ENCODE measurements at regions not wholly inside any gene's neighbourhood (a gene's known extent, or its start where the extent isn't known, plus 50 kb on each side); places are given as distances from the start of the nearest gene placed in this dataset.

GRCh38 chr2:175817221-175817620 is 184.8 kb downstream of the LNPK start:
- POLR2A ChIA-PET, result no interaction called here
- peaks cover 0 to 9% (median 0%) of the 10 kb centered on the region in 5 experiments for H3K9me3 ChIP-seq (ENCODE audit: control extremely low read depth in 1 of 5, control insufficient read depth in 4 of 5, insufficient read depth in 2 of 5, low read depth in 1 of 5, low read length in 4 of 5)
- CTCF ChIA-PET, result no interaction called here
- H3K27ac ChIP-seq (ENCODE audit: insufficient read depth in 1 of 2, low read depth in 1 of 2, low read length in 2 of 2, poor library complexity in 1 of 2, severe bottlenecking in 2 of 2), result no peak overlapping the region
- WGBS (ENCODE audit: insufficient coverage), result 100% methylated on average over 1 of the region's 2 CpGs
- H3K27me3 ChIP-seq (replicated peaks in 2 of 5; ENCODE audit: control insufficient read depth in 4 of 5, insufficient read depth in 5 of 5, low read length in 4 of 5), result peaks cover 0 to 6% (median 0%) of the 10 kb centered on the region in 5 experiments
- no peaks in the 10 kb centered on the region for H3K36me3 ChIP-seq (ENCODE audit: control insufficient read depth in 4 of 4, insufficient read depth in 4 of 4, low read length in 3 of 4)
- no peaks in the 10 kb centered on the region for H3K4me1 ChIP-seq (ENCODE audit: control extremely low read depth in 1 of 4, control insufficient read depth in 4 of 4, insufficient read depth in 4 of 4, low read length in 3 of 4)
- no peak for DNase-seq
- no peak overlapping the region for H3K4me3 ChIP-seq (ENCODE audit: control insufficient read depth in 1 of 7, extremely low read depth in 1 of 7, insufficient read depth in 4 of 7, low read depth in 2 of 7, low read length in 6 of 7)

GRCh38 chr2:175815537-175815936 is 186.5 kb downstream of the LNPK start:
- CTCF ChIA-PET, result no interaction called here
- no peaks in the 10 kb centered on the region for H3K36me3 ChIP-seq (ENCODE audit: control insufficient read depth in 4 of 4, insufficient read depth in 4 of 4, low read length in 3 of 4)
- H3K27me3 ChIP-seq (replicated peaks in 2 of 5; ENCODE audit: control insufficient read depth in 4 of 5, insufficient read depth in 5 of 5, low read length in 4 of 5), result peaks cover 0 to 4% (median 0%) of the 10 kb centered on the region in 5 experiments
- H3K4me1 ChIP-seq (ENCODE audit: control extremely low read depth in 1 of 4, control insufficient read depth in 4 of 4, insufficient read depth in 4 of 4, low read length in 3 of 4), result no peaks in the 10 kb centered on the region
- POLR2A ChIA-PET, result no interaction called here
- H3K27ac ChIP-seq (ENCODE audit: insufficient read depth in 1 of 2, low read depth in 1 of 2, low read length in 2 of 2, poor library complexity in 1 of 2, severe bottlenecking in 2 of 2), result no peak overlapping the region
- no peak overlapping the region for H3K4me3 ChIP-seq (ENCODE audit: control insufficient read depth in 1 of 7, extremely low read depth in 1 of 7, insufficient read depth in 4 of 7, low read depth in 2 of 7, low read length in 6 of 7)
- no peak for DNase-seq
- WGBS (ENCODE audit: insufficient coverage), result no CpG with 5 or more reads among the region's 1 CpG
- peaks cover 0 to 9% (median 0%) of the 10 kb centered on the region in 5 experiments for H3K9me3 ChIP-seq (ENCODE audit: control extremely low read depth in 1 of 5, control insufficient read depth in 4 of 5, insufficient read depth in 2 of 5, low read depth in 1 of 5, low read length in 4 of 5)

- Histone ChIP-seq H3K9me3 (ENCODE audit: control extremely low read depth in 1 of 5, control insufficient read depth in 4 of 5, insufficient read depth in 2 of 5, low read depth in 1 of 5, low read length in 4 of 5) (peaks cover 0 to 9% (median 0%) of the 10 kb centered on the region in 5 experiments), H3K27ac (ENCODE audit: insufficient read depth in 1 of 2, low read depth in 1 of 2, low read length in 2 of 2, poor library complexity in 1 of 2, severe bottlenecking in 2 of 2) (no peak overlapping the region), H3K4me3 (ENCODE audit: control insufficient read depth in 1 of 7, extremely low read depth in 1 of 7, insufficient read depth in 4 of 7, low read depth in 2 of 7, low read length in 6 of 7) (no peak overlapping the region), H3K27me3 (replicated peaks in 2 of 5; ENCODE audit: control insufficient read depth in 4 of 5, insufficient read depth in 5 of 5, low read length in 4 of 5) (peaks cover 0 to 2% (median 0%) of the 10 kb centered on the region in 5 experiments), H3K4me1 (ENCODE audit: control extremely low read depth in 1 of 4, control insufficient read depth in 4 of 4, insufficient read depth in 4 of 4, low read length in 3 of 4) (no peaks in the 10 kb centered on the region), H3K36me3 (ENCODE audit: control insufficient read depth in 4 of 4, insufficient read depth in 4 of 4, low read length in 3 of 4) (no peaks in the 10 kb centered on the region)
- WGBS (ENCODE audit: insufficient coverage), result 91% methylated on average over 2 of the region's 2 CpGs
- POLR2A ChIA-PET, result no interaction called here
- no peak for DNase-seq
- CTCF ChIA-PET, result no interaction called here
Observed at GRCh38 chr2:175811971-175812370, 190.1 kb downstream of the LNPK start.

GRCh38 chr2:175808858-175809257 is 193.2 kb downstream of the LNPK start:
- CTCF ChIA-PET, result no interaction called here

GRCh38 chr2:175808078-175808477 is 194.0 kb downstream of the LNPK start:
- ChIA-PET CTCF (no interaction called here), POLR2A (interaction anchor here (0.7 kb wide), 1 partner anchor 29 kb away, joined by 6 read pairs; no protein-coding TSS in a partner anchor)
- Histone ChIP-seq H3K9me3 (ENCODE audit: control extremely low read depth in 1 of 5, control insufficient read depth in 4 of 5, insufficient read depth in 2 of 5, low read depth in 1 of 5, low read length in 4 of 5) (no peaks in the 10 kb centered on the region), H3K27ac (ENCODE audit: insufficient read depth in 1 of 2, low read depth in 1 of 2, low read length in 2 of 2, poor library complexity in 1 of 2, severe bottlenecking in 2 of 2) (no peak overlapping the region), H3K27me3 (replicated peaks in 2 of 5; ENCODE audit: control insufficient read depth in 4 of 5, insufficient read depth in 5 of 5, low read length in 4 of 5) (peaks cover 0 to 7% (median 0%) of the 10 kb centered on the region in 5 experiments), H3K36me3 (ENCODE audit: control insufficient read depth in 4 of 4, insufficient read depth in 4 of 4, low read length in 3 of 4) (no peaks in the 10 kb centered on the region), H3K4me1 (ENCODE audit: control extremely low read depth in 1 of 4, control insufficient read depth in 4 of 4, insufficient read depth in 4 of 4, low read length in 3 of 4) (no peaks in the 10 kb centered on the region), H3K4me3 (ENCODE audit: control insufficient read depth in 1 of 7, extremely low read depth in 1 of 7, insufficient read depth in 4 of 7, low read depth in 2 of 7, low read length in 6 of 7) (no peak overlapping the region)
- WGBS (ENCODE audit: insufficient coverage), result 100% methylated on average over 1 of the region's 1 CpG
- DNase-seq, result no peak

More at GRCh38 chr2:175808858-175809257, 193.2 kb downstream of the LNPK start:
- Histone ChIP-seq H3K36me3 (ENCODE audit: control insufficient read depth in 4 of 4, insufficient read depth in 4 of 4, low read length in 3 of 4) (no peaks in the 10 kb centered on the region), H3K4me3 (ENCODE audit: control insufficient read depth in 1 of 7, extremely low read depth in 1 of 7, insufficient read depth in 4 of 7, low read depth in 2 of 7, low read length in 6 of 7) (no peak overlapping the region), H3K27ac (ENCODE audit: insufficient read depth in 1 of 2, low read depth in 1 of 2, low read length in 2 of 2, poor library complexity in 1 of 2, severe bottlenecking in 2 of 2) (no peak overlapping the region), H3K4me1 (ENCODE audit: control extremely low read depth in 1 of 4, control insufficient read depth in 4 of 4, insufficient read depth in 4 of 4, low read length in 3 of 4) (no peaks in the 10 kb centered on the region), H3K27me3 (replicated peaks in 2 of 5; ENCODE audit: control insufficient read depth in 4 of 5, insufficient read depth in 5 of 5, low read length in 4 of 5) (peaks cover 0 to 7% (median 0%) of the 10 kb centered on the region in 5 experiments), H3K9me3 (ENCODE audit: control extremely low read depth in 1 of 5, control insufficient read depth in 4 of 5, insufficient read depth in 2 of 5, low read depth in 1 of 5, low read length in 4 of 5) (no peaks in the 10 kb centered on the region)
- POLR2A ChIA-PET, result no interaction called here
- WGBS (ENCODE audit: insufficient coverage), result 89% methylated on average over 1 of the region's 1 CpG
- no peak for DNase-seq

- no peaks in the 10 kb centered on the region for H3K9me3 ChIP-seq (ENCODE audit: control extremely low read depth in 1 of 5, control insufficient read depth in 4 of 5, insufficient read depth in 2 of 5, low read depth in 1 of 5, low read length in 4 of 5)
- H3K4me3 ChIP-seq (ENCODE audit: control insufficient read depth in 1 of 7, extremely low read depth in 1 of 7, insufficient read depth in 4 of 7, low read depth in 2 of 7, low read length in 6 of 7), result no peak overlapping the region
- no peak overlapping the region for H3K27ac ChIP-seq (ENCODE audit: insufficient read depth in 1 of 2, low read depth in 1 of 2, low read length in 2 of 2, poor library complexity in 1 of 2, severe bottlenecking in 2 of 2)
- H3K27me3 ChIP-seq (replicated peaks in 2 of 5; ENCODE audit: control insufficient read depth in 4 of 5, insufficient read depth in 5 of 5, low read length in 4 of 5), result peaks cover 0 to 10% (median 0%) of the 10 kb centered on the region in 5 experiments
- no peaks in the 10 kb centered on the region for H3K4me1 ChIP-seq (ENCODE audit: control extremely low read depth in 1 of 4, control insufficient read depth in 4 of 4, insufficient read depth in 4 of 4, low read length in 3 of 4)
- POLR2A ChIA-PET, result no interaction called here
- no peaks in the 10 kb centered on the region for H3K36me3 ChIP-seq (ENCODE audit: control insufficient read depth in 4 of 4, insufficient read depth in 4 of 4, low read length in 3 of 4)
- CTCF ChIA-PET, result no interaction called here
- 98% methylated on average over 5 of the region's 5 CpGs for WGBS (ENCODE audit: insufficient coverage)
- no peak for DNase-seq
Observed at GRCh38 chr2:175807031-175807873, 194.8 kb downstream of the LNPK start.

- CTCF ChIA-PET, result no interaction called here
- no peak for DNase-seq
- Histone ChIP-seq H3K27ac (ENCODE audit: insufficient read depth in 1 of 2, low read depth in 1 of 2, low read length in 2 of 2, poor library complexity in 1 of 2, severe bottlenecking in 2 of 2) (no peak overlapping the region), H3K9me3 (ENCODE audit: control extremely low read depth in 1 of 5, control insufficient read depth in 4 of 5, insufficient read depth in 2 of 5, low read depth in 1 of 5, low read length in 4 of 5) (no peaks in the 10 kb centered on the region), H3K4me1 (ENCODE audit: control extremely low read depth in 1 of 4, control insufficient read depth in 4 of 4, insufficient read depth in 4 of 4, low read length in 3 of 4) (no peaks in the 10 kb centered on the region), H3K27me3 (replicated peaks in 2 of 5; ENCODE audit: control insufficient read depth in 4 of 5, insufficient read depth in 5 of 5, low read length in 4 of 5) (peaks cover 0 to 10% (median 0%) of the 10 kb centered on the region in 5 experiments), H3K36me3 (ENCODE audit: control insufficient read depth in 4 of 4, insufficient read depth in 4 of 4, low read length in 3 of 4) (no peaks in the 10 kb centered on the region), H3K4me3 (ENCODE audit: control insufficient read depth in 1 of 7, extremely low read depth in 1 of 7, insufficient read depth in 4 of 7, low read depth in 2 of 7, low read length in 6 of 7) (no peak overlapping the region)
- no CpG with 5 or more reads among the region's 3 CpGs for WGBS (ENCODE audit: insufficient coverage)
- POLR2A ChIA-PET, result no interaction called here
Observed at GRCh38 chr2:175806570-175806969, 195.5 kb downstream of the LNPK start.
